ENCODE measurements at regions not wholly inside any gene's neighbourhood (a gene's known extent, or its start where the extent isn't known, plus 50 kb on each side); places are given as distances from the start of the nearest gene placed in this dataset.

DNA sequence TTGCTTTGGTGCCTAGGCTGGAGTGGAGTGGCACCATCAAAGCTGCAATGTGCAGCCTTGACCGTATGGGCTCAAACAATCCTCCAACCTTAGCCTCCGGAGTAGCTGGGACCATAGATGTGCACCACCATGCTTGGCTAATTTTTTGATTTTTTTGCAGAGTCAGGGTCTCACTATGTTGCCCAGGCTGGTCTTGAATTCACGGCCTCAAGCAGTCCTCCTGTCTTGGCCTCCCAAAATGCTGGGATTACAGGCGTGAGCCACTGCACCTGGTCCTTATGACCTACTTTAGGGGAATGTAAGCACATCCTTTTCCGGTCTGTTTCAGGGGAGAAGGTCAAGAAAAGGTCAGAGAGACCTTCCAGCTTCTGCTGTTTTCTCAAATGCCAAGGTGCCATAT is 53.4 kb upstream of the SPRED2 start:
- TF ChIP-seq, protein P1, sequence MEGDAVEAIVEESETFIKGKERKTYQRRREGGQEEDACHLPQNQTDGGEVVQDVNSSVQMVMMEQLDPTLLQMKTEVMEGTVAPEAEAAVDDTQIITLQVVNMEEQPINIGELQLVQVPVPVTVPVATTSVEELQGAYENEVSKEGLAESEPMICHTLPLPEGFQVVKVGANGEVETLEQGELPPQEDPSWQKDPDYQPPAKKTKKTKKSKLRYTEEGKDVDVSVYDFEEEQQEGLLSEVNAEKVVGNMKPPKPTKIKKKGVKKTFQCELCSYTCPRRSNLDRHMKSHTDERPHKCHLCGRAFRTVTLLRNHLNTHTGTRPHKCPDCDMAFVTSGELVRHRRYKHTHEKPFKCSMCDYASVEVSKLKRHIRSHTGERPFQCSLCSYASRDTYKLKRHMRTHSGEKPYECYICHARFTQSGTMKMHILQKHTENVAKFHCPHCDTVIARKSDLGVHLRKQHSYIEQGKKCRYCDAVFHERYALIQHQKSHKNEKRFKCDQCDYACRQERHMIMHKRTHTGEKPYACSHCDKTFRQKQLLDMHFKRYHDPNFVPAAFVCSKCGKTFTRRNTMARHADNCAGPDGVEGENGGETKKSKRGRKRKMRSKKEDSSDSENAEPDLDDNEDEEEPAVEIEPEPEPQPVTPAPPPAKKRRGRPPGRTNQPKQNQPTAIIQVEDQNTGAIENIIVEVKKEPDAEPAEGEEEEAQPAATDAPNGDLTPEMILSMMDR (conservative IDR thresholded peaks at IDR 0.05; ENCODE audit: low read length): no peak
- no peak for TF ChIP-seq EZH2phosphoT487 (IDR thresholded peaks at IDR 0.05; ENCODE audit: borderline replicate concordance)

Measured in Loucy (cell line).